GM19324 (cell line): ENCODE measurements at regions not wholly inside any gene's neighbourhood (a gene's known extent, or its start where the extent isn't known, plus 50 kb on each side); places are given as distances from the start of the nearest gene placed in this dataset.
"Not testable (repeated sequence)": the region's sequence is repeated elsewhere in the genome, so short reads cannot be mapped to it uniquely, and the experiment has no call there.

Experiments used
- ATAC-seq: cut with Tn5 transposase; IDR thresholded peaks from one replicate; pipeline ENCODE4 v1.9.1; 2021; ENCODE audit warnings: mild to moderate bottlenecking, moderate library complexity; ENCODE audit not compliant: unreplicated experiment, low FRiP score

DNA sequence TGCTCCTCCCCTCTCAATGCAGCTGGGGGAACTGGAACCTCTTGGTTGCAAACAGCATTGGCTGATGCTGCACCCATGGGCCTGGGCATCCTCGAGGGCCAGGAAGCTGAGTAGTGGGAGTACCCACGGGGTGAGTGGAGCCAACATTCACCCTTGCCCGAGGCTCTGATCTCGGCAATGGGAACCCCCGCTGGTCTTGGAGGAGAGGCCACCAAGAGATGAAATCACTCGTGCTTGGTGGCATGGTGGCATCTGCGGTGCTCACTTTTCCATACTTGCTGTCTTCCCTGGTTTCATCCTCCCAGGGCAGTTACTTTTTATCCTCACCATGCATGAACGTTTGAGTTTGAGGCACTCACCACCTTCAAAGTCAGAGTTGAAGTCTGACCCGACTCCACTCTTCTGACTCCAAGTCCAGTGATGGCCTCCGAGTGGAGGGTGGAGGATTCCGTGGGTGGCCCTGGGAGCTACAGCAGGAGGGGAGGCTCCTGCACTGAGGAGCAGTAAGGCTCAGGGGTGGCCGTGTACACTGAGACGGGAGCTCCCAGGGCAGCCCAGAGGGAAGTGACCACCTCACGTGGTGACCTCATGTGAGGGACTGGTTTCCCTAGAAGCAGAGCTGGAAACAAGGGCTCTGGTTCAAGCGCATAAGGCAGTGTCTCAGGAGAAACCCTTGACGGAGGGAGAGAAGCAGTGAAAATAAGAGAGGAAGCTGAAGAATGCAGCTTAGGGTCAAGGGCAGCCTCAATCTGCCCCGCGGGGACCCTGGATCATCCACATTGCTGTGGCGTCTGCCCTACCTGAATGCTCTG, 349.1 kb downstream of the TCERG1L start:
- no peak for ATAC-seq

DNA sequence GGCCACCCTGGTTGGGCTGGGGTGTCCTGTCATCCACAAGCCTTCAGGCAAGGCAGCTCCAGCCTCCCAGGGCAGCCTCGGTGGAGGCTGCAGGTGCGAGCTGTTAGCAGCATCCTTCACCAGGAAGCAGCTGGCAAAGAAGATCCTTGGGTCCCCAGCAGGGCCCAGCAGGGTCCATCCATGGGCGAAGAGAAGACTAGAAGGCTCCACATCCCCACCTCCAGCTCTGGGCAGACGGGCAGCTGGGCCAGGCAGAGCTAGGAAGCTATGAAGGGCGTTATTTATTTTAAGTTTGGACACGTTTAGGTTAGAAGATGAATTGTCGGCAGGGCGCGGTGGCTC, 348.5 kb downstream of the TCERG1L start:
- ATAC-seq: no peak

DNA sequence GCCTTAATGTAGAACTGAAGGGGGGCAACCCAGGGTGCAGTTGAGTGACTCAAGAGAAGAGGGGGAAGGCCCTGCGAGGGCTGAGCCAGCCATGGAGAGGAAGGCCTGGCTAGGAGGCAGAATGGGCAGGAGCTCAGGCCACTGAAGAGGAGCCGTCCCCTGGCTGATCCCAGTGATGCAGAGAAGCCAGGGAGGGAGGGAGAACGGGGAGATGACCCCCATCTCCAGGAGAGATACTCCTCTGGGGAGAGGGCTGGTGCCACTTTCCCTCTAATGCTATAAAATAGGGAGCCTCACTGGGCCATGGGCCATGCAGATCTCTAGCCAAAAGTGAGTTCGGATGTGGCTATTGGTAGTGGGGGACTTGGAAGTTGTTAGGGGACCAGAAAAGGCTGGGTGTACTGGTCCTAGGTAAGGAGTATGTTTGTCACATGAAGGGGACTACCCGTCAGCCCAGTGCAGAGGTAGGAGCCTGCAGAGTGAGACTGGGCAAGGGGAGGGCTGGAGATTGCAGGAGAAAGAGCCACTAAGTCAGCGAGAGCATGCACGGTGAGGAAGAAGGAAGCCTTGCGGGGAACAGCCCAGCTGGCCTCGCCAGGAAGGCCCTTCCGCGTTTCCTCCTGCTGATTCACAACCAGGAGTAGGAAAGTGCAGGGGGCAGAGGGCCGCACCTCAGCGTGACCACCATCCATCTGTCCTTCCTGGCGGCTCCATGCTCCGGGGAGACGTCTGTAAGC, 347.6 kb downstream of the TCERG1L start:
- no peak for ATAC-seq

DNA sequence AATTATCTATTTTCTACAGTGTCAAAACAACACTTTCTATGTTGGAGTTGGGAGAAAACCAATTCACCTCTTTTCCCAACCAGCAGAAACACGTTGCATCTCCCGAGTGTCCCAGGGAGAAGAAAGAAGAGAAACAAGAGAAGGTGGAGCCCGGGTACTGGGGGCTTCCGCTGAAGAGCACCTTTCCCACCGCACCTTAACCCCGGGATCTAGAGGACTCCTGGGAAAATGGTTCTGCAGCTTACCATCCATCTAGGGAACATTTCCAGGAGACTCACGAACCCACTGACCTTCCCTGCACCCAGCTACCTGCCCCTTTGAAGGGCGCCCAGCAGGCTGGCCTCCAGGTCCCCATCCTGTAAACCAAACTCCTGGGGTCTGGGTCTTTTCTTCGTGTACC, 346.8 kb downstream of the TCERG1L start:
- no peak for ATAC-seq

DNA sequence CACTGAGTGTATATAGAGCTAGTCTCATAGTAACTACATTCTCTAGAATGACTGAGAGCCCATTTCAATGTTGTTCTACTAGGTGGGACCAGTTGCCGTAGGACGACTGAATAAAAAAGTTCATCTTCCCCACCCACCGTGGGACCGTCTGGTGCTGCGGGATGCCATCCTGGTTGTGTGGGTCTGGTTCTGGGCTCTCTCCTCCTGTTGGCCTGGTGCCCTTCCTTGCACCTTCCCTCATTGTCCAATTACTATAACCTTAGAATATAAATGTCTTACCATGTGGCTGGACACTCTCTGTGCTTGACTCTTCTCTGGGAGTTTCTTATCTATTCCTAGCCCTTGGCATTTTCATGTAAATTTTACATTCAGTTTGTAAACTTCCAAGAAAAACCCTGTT, 344.4 kb downstream of the TCERG1L start:
- ATAC-seq: no peak

GRCh38 chr10:130967784-130968183, 343.7 kb downstream of the TCERG1L start:
- ATAC-seq: no peak

DNA sequence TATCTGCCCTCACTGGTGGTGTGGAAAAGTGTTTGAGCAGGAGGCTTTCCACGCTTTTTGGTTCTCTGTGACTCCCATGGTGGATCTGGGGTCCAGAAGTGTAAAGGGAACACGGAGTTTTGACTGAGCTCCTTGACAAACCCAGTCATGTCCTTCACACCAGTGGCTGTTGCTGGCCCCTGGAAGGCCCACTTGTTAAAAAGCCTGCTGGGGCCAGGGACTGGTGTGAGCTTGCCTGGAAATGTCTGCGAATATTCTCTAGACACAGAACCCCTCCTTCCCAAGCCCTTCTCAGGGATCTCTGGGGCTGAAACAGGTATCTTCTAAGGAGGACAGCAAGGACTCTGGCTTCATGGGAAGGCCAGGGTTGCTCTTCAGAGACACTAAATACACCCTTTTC, 343.0 kb downstream of the TCERG1L start:
- no peak for ATAC-seq

DNA sequence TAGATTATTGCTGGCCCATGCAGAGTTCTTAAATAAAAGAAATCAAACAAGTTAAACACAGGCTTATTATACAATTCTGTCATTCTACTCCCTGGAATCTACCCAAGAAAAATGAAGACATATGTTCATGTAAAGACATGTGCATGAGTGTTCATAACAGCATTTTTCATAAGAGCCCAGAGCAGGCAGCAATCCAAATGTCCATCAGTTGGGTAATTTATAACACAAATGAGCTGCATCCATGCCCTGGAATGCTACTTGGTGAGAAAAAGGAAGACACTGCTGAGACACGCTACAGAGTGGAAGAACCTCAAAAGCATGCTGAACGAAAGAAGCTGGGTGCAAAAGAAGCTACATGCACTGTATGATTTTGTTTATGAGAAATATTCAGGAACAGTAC, 342.6 kb downstream of the TCERG1L start:
- no peak for ATAC-seq

GRCh38 chr10:130969700-130970099, 341.8 kb downstream of the TCERG1L start:
- no peak for ATAC-seq

DNA sequence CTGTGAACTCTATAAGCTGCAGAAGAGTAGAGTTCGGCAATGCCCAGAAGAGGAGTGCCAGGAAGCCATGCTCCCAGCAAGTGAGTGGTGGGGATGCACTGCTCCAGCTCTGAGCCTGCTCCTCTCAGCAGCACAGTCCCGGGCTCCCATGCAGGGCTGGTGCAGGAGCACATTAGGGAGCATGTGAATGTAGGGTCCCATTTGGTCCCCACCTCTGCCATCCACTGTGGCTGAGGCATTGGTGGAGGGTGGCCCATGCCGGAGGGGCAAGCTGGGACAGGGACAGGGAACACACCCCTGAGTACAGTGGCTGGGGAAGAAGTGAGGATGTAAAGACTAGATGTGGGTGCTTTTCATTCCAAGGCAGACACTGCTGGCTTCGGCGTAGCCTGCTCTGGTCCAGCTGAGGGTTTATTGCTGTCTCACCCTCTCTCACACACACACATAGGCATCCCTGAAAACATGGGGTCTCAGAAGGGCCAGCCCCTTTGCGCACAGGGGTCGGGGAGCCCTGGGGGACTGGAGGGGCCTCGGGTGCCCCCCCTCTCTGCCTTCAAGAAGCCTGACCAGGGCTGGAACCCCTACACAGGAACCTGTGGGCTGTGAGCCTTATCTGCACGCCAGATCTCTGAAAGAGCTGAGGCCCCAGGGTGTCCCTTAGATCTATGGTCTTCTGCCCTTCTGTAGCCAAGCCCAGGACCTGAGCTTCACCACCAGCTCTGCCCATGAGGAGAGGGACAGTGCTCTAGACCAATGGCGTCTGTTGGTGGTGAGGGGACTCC, 341.0 kb downstream of the TCERG1L start:
- ATAC-seq: no peak

- no peak for ATAC-seq
These were observed 340.4 kb downstream of the TCERG1L start for GRCh38 chr10:130971123-130971435.

DNA sequence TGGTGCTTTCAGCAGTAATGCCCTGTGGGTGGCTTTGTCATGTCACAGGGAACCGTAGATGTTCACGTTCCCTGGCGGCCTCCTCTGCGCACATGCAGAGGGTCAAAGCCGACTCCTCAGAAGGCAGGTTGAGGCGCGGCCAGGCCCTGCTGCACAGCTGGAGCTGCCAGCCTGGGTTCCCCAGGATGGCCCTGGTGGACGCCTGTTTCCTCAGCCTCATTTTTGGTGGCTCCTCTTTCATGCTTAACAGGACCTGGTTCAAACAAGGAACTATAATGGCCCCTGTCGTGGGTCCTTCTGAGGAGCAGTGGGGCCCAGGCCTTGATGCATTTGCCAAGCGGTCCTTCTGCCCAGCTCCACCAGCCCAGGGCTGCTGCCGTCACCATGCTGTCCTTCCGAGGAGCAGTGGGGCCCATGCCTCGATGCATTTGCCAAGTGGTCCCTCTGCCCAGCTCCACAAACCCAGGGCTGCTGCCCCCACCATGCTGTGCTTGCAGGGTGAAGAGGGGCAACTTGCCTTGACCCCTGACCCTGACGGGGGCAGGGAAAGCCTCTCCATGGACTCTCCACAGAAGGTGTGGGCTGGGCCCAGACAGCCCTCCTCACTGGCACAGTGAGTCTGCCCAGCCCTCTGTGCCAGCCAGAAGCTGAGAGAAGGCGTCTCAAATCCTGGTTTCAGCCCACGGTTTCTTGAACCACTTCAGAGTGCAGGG, 338.2 kb downstream of the TCERG1L start:
- no peak for ATAC-seq

- ATAC-seq: no peak
These were observed 337.4 kb downstream of the TCERG1L start for GRCh38 chr10:130974166-130974565.

DNA sequence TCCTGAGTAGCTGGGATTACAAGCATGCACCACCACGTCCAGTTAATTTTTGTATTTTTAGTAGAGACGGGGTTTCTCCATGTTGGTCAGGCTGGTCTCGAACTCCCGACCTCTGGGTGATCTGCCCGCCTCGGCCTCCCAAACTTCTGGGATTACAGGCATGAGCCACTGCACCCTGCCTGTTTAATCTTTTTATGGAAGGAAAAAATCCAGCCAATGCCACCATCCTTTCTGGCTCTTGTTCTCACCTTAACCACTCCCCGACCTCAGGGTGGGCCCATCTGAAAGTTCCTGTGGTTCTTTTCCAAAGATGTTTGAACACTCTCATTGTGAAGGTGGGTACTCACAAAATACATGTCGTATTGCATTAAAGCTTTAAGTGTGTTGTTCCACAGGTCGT, 336.2 kb downstream of the TCERG1L start:
- ATAC-seq: not testable (repeated sequence)

DNA sequence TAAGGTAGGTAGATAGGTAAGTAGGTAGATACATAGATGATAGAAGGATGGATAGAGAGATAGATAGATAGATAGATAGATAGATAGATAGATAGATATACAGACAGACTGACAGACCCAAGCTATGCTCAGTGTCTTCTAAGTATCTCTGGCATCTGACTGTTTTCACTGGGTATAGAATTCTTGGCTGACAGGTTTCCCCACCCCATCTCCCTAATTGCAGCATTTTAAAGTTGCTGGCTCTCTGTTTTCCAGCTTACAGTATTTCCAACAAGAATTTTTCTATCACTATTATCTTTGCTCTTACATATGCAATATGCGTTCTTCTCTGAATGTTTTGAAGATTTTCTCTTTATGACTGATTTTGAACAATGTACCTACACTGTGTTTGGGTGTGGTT, 328.7 kb downstream of the TCERG1L start:
- ATAC-seq: no peak

DNA sequence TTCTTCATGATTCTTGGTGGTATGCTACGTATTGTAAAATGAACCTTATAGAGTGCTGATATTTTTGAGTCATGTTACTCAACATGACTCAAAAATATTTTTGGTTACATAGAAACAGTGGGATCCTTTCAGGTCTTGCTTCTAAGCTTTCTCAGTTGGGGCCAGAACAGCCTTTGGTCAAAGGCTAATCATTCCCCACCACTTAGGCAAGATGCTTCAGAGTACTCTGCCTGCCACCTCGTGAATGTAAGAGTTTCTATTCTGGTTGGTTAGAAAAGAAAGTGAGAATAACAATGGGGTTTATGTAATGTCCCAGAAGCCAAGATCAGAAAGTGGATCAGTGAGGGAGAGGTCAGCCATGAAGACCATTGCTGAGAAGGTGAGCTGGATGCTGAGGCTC, 327.8 kb downstream of the TCERG1L start:
- no peak for ATAC-seq

DNA sequence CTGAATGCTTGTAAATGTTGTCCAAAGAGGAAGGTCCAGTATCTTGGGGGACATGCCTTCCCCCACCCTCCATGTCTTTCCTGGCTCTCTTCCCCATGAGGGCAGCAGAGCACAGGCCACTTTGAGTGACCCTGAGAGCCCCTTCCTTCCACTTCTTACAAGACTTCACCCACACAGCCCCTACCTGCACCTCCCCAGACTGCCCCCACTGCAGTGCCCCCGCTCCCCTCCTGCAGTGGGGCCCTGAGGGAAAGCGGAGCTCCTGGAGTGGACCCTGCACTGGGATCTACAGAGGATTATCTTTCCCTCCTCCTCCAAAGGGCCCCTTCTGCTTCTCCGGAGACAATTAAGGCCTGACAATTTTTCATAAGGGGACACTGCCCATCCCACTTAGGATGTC, 326.8 kb downstream of the TCERG1L start:
- ATAC-seq: no peak

- ATAC-seq: no peak
These were observed 326.3 kb downstream of the TCERG1L start for GRCh38 chr10:130985158-130985753.

DNA sequence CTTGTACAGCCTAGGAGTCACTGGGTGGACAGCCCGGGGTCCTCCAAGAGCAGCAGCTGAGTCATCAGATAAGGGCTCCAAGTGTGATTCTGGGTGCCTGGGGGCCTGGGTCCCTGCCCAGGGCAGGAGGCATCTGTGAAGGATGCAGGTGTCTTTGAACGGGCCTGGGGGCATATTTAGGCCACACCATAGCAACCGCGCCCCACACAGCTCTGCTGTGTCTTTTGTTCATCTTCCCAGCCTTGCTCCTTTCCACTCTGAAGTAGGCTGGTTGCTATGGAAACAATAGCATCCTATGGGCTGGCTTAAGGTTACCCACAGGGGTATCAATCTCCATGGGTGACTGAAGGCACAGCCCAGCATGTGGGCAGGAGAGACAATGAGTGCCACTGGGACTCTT, 324.7 kb downstream of the TCERG1L start:
- no peak for ATAC-seq

- ATAC-seq: no peak
These were observed 324.1 kb downstream of the TCERG1L start for GRCh38 chr10:130987401-130987800.
